COLO829 (cell line): ENCODE measurements at regions not wholly inside any gene's neighbourhood (a gene's known extent, or its start where the extent isn't known, plus 50 kb on each side); places are given as distances from the start of the nearest gene placed in this dataset.

Experiments
- DNase-seq: peaks from one replicate; pipeline ENCODE4 v3.0.0; 2012; ENCODE audit warnings: low spot score

DNA sequence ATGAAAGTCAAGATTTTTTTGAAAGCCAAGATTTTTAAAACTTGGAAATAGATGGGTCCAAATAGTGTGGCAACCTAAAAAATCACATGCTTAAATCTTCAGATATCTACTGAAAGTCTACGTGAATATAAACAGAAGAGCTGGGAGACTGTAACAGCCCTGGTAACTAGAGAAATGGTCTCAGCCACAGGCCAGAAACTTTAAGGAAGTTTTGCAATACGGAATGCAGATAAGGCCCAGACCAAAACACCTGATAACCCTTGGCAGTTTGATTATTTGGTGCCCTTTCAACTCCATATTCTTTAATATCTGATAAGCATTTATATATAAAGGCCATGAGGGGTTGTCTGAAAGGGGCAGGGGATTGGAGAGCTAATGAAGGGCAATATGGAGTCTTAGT lies 537.3 kb upstream of the TGFBR2 start:
- DNase-seq, result no peak

DNA sequence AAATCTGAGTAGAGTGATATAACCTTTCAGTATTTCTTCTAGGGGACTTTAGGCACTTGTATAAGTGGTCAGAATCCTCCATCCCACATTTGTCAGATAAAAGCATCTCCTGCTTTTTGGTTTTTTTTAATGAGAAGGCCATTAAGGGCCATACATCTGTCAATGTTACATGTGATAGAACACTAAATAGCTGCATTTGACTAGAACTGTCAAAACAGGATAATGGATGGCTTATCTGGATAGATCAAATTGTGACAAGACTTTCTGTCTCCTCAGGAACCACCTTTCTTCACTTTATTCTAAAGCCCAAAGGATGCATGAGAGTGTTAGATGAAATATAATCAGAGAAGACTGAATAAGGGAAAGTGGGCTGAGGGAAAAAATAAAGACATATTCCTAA lies 533.4 kb upstream of the TGFBR2 start:
- no peak for DNase-seq

DNA sequence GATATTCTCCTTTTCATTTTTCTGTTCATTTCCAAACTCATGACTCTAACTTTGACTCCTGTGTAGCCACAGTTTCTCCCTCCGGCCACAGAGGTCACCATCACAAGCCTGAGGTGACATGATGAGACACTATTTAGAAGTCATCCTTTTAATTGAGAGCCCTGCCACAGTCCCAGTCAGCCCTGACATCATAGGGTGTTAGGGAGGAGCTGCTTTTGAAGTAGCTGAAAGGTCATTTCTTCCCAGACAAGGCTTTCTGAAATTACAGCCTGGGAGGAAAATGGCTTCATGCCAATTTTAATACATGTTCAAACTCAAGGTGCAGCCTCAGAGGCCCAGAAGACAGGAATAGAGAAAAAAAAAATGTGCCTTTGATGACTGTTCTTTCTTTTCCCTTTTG lies 532.8 kb upstream of the TGFBR2 start:
- peak; percentile 53 for DNase-seq

DNA sequence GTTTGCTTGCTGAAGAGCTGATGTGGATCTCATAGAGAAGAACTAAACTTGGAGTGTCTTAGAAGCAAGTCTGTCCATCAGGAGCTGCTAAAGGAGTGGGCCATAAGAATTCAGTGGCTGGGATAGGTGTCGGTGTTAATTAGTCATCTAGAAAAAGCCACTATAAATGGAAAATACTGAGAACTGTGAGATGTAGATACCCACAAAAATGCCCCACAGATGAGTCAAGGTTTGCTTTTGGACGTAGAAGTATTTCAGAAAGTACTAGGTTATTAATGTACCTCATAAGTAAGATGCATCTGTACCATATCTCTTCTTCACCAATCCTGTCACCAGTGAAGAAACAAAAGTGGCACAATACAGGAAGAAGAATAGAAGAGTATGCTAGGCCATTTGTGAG lies 530.9 kb upstream of the TGFBR2 start:
- no peak for DNase-seq

DNA sequence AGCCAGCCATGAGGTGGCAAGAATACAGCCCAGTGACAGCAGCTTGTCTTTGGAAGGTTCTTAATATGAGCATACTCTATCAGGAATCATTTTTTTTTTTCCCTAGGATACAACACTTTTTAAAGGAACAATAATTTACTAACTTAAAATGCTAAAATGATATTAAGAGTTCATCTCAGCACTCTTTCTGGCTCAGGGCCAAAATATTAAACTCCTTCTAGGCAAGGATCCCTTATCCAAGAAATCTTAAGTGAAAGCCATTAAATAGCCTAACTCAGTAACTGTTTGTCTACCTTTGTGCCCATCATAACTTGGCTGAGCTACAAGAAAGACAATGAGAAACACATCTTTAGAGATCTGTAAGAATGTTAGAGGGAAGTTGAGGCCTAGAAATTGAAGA lies 529.5 kb upstream of the TGFBR2 start:
- no peak for DNase-seq

DNA sequence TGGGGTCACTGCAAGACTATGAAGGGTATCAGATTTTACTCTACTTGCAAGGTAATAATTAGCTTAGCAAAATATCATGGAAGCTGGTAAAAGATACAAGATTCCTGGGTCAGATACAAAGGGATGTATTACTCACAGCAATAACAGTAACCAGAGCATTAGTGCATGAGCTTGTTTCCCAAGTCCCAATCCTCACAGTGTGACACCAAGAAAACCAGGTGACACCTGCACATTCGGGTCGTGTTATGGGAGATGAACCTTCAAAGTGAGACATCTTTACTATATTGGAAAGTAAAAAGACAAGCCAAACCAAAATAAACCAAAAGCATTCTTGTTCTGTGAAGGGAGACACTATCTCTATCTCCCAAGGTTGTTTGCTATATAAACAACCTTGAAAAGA lies 528.7 kb upstream of the TGFBR2 start:
- DNase-seq, result no peak

DNA sequence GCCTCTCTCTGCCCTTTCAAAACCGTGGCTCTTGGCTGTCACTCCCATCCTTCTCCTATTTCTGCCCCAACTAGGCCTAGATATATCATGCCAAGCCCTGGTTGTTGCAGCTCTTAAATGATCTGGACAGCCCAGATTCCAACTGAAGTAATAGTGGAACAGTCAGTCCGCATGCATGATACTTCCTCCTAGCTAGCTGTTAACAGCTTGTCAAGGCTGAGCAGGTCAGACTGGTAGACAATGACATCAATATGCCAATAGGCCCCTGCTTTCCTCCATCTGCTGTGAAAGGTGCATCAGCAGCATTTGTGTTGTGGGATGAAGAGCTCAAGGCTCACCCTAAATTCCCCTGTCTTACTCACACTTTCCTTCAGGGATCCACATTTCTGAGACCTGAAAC lies 527.7 kb upstream of the TGFBR2 start:
- DNase-seq, result no peak

DNA sequence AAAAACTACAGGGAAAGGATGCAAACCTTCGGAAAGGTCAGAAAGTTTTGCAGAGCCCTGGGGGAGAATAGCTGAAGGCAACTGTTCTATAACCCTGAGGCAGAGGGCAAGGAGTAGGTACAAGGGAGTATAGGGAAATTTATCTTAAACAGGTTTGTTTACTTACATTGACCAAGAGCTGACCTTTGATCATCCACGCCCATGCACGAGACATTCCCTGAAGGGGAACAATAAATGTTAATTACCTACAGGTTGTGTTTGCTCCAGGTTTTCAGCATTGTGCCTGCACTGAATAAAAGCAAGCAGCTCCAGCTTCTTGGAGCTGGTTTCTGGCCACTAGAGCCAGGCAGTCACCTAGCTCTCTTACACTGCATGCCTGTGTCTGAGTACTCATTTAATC lies 524.5 kb upstream of the TGFBR2 start:
- no peak for DNase-seq

DNA sequence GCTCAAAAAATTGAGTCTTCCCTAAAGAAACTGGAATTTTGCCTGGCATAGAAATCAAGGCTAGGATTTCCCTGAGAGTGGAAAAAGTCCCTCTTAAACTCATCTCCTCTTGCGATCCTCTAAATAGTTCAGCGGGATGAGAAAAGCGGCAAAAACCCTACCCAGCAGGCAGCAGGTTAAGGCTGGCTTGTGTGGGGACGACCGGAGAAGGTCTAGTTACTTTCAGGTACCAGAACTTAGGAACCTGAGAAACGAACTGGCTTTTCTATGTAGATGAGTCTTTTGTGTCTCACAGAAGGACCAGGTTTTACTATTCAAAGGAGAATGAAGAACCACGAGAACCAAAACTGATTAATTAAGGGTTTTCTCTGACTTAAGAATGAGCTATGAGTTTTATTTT lies 523.7 kb upstream of the TGFBR2 start:
- DNase-seq, result no peak

DNA sequence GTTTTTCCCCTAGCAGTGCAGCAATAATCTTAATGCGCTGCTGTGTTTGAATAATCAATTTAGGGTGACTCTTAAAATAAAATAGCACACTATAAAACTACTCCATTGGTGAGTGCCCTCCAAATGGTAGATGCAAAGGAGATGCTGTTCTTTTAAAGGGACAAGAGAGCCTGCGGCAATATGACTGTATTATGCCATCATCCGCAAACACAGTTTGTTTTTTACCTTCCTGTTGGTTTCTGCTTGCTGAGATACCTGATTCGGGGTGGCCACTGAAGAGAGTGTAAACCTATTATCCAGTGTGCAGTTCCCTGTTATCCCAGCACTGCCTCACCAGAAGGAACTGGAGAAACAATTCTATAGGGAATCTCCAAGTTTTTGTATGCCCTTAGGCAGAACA lies 523.1 kb upstream of the TGFBR2 start:
- DNase-seq, result no peak

DNA sequence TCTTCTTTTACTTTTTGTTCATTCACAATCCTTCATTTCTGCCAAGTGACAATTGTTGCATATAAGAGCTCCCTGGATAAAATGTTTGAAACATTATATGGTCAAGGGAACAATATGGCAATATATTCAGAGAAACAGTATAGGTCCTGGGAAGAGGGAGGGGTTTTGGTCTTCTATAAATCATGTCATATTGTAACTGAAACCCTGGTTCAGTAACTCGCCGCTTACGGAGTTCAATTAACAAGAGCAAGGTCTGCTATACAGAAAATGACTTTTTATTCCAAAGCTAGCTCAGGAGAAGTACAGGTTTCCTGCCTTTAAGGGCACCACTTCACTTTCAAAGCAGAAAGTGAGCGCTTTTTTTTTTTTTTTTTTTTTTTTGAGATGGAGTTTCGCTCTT lies 522.1 kb upstream of the TGFBR2 start:
- no peak for DNase-seq

DNA sequence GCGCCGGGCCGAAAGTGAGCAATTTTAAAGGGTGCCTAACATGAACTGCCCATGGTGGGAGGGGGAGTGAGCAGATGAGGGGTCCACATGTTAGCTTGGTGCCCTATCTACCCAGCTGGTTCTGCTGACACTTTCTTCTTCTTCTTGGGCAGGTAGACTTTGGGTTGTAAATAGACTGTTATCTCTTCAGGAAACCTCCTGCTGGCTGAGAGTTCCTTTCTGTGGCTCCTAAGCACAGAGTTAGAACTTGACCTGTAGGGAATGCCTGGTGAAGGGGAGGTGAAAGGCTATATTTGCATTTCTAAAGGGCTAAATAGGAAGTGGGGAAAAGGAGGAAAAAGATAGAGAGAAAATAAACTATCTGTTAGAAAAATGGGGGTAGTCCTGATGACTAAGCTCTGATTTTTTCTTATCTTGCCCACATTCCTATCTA lies 521.4 kb upstream of the TGFBR2 start:
- DNase-seq, result no peak

DNA sequence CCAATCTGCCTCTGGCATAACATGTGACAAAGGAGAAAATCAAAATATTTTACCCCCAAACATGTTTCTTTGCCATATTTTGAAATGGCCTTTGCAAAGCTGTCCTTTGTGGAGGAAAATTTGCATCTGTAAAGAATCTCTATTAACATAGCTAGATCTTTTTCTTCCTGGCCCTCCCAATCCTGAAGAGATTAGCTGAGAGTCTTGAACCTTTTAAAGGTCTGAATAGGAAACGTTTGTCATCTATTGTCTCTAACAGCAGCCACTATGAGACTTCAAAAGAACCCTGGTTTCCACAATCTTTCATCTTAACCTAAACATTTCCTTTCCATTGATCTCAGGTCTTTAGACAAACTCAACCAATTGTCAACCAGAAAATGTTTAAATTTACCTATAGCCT lies 520.9 kb upstream of the TGFBR2 start:
- DNase-seq, result no peak

DNA sequence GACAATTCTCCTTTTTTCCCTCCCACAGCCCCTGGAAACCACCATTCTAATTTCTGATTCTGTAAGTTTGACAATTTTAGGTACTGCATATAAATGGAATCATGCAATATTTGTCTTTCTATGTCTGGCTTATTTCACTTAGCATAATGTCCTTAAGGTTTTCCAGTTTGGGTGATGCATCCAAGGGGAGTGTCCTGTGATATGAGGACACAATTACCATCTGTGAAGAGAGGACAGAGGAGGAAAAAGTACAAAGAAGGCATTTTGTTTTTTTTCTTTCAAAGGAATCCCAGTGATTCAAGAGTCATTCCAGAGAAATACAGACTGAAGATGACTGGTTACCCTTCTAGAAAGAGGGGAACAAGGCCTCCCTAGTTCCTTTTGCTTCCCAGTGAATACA lies 514.7 kb upstream of the TGFBR2 start:
- DNase-seq, result peak; percentile 89

DNA sequence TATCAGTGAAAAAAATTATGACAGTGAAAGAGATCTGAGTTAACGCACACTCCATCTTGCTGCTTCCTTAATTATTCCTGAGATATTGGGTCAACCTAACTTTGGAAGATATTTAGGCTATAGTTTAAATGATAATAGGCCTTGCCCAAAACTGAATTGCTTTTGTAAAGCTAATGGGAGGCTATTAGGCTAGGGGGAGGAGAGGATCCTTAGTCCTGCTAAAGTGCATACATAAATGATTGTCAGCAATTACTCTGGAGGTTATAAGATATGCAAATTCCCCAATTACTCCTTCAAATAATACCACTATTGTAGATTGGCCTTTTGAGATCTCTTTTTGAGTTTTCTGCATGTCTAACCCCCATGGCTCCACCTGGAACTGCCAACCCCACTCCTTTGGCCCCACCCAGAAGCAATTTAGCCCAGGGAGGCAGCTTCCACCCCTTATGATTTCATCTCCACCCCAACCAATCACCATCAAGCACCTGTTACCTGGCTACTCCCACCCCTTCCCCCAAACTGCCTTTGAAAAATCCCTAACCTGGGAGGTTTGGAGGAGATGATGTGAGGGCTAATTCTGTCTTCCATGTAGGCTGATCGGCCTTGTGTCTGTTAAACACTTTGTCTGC lies 509.3 kb upstream of the TGFBR2 start:
- DNase-seq, result no peak

DNA sequence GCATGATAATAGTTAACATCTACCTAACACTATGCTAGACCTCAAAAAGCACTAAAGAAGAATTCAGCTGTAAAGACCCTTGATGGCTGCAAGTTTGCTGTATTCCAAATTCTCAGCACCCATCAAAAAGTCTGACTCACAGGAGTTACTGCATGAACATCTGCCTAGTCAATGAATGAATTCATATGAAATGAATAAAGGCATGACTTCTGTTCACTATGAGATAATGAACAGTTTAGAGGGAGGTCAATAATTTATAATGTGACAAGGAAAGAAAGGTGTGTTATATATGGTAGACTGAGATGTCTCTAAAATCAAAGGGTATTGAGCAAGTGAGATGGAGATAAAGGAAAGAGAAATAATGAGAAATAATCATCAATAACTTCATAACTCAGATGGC lies 508.2 kb upstream of the TGFBR2 start:
- peak; percentile 39 for DNase-seq

DNA sequence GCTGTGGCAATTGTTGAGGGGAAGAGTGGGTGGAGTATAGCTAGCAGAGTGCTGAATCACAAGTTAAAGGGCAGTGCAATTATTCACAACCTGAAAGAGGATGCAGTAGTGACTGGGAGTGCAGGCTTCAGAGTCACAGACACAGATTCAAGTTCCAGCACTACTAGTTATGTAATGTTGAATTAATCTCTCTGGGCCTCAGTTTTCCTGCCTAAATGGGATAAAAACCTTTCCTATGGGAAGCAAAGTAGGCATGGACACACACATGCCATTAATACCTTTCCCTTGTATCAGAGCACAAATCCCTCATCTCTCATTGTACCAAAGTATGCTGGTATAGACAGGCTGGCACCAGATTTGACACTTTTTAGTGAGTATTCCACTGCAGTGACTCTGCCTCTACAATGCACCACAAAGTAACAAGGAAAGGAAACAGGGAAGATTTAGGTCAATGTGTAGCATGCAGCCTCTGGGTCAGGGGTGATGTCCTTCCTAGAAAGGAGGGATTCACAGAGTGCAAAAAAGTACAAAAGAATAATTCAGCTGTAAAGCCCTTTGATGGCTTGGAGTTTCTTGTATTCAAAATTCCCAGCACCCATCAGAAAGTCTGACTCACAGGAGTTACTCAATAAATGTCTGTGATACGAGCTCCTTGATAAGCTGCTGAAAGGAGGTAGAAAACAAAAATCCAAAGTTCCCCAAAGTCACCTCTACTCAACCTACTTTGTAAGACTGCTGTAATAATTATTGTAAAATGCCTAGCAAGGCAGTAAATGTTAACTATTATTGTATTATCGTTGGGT lies 507.5 kb upstream of the TGFBR2 start:
- DNase-seq, result peak; percentile 78

DNA sequence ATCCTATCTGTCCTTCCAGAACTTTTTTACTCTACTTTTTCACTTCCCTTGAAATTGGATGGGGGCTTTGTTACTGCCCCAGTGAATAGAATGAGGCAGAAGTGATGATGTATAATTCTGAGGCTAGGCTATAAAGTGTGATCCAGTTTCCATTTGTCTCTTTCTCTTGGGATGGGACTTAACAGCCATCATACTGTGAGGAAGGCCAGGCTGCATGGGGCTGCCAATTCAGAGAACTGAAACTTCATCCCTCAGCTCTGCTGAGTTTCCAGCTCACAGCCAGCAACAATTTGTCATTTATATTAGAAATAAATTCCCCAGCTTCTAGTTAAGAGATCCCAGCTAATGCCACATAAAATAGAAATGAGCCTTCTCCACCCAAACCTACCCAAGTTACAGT lies 504.0 kb upstream of the TGFBR2 start:
- no peak for DNase-seq

DNA sequence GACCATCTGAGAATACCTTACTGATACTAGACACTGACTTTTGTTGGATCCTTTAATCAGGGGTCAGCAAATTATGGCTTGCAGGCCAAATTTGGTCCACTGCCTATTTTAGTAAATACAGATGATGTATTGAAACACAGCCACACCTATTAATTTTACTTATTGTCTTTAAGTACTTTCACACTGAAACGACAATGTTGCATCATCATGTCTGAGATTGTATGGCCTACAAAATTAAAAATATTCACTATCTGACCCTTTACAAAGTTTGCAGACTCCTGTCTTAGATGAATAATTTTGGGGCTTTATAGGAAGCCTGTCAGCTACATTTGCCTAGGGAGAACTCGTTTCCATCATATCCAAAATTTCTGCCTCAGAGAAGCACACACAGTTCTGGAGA lies 503.2 kb upstream of the TGFBR2 start:
- no peak for DNase-seq

DNA sequence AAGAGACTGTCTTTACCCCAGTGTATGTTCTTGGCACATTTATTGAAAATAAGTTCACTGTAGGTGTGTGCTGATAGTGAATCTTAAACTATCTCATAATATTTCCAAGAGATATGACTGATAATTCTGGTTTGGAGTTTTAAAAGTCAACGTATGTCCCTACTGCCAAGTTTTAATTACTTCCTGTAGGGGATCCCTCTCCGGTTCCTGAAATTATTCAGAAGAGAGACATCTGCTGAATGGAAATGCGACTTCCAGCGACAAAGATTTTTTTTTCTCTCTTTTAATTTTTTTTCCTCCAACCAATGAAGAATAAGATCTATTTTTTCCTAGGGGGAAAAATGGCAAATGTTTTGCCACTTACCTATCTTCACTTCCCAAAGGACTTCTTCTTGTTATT lies 498.9 kb upstream of the TGFBR2 start:
- no peak for DNase-seq

DNA sequence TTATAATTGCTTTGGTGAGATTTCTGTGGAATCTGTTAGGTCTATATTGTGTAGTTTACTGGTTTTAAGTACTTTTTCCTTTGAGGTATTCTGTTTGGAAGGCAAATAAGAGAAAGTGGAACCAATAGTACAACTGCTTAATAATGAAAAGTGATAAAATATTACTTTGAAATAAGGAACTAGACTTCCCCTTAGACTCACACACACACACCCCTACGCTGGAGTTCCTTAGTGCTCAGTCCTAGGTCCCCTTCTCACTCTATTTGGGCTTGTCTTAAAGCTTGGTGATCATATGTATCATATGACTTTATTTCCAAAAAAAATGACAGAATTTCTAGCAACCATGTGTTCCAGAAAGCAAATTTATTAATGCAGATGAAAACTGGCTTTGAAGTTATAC lies 494.0 kb upstream of the TGFBR2 start:
- DNase-seq, result no peak

DNA sequence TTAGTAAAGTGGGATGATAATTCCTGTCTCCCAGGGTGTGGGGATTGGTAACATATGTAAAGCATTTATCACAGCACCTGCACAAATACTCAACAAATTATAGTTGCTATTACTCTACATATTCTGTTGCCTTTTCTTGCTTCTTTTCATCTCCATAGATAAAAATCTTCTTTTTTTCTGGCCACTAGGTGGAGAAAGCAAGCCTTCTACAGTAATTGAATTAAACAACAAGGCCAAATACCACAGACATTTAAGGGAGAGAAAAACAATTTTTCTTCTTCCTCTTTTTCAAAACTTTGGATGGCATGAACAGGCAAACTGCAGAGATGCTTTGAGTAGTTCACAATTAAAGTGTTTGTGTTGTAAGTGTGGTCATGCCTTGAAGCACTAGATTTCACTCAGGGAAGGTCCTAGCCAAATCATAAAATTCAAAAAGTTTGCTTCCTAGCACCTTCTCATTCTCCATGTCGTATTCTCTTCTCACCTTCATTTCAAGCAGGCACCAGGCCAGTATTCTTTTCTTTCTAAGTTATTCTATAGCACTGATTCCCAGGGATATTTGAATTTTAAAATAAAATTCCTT lies 493.4 kb upstream of the TGFBR2 start:
- DNase-seq, result no peak

DNA sequence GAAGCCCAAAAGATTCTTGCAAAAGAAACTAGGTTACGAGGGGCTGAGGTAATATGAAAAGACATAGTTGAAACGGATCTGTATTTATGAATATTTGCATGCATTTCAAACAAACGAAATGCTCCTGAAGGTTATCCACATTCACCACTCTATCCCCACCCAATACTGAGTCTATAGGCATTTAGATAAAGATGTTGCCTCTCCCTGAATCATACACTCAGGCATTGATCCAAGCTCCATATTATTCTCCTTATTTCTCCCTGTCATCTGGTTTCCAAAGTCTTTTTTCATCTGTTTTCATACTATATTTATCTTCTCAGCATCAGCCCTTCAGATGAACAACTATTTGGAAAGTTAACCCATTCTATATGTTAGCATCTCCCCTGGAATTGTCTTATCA lies 492.5 kb upstream of the TGFBR2 start:
- DNase-seq, result no peak

DNA sequence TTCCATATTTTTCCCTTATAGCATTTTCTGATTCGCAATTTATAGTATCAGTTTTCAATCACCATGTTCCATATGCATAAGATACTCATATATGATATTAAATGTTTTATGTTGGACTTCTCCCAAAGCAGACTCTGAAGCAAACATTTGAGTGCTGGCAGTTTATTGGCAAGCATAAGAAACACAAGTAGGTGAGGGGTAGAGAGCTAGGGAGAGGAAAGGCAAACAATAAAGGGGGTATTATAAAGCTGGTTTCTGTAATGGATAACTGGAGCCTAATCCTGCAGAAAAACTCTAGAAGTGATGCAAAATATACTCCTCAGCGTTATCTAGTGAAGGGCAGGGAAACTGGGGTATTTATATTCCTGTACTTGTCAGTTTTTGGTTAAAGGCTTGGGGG lies 491.5 kb upstream of the TGFBR2 start:
- no peak for DNase-seq
